ENCODE measurements at regions not wholly inside any gene's neighbourhood (a gene's known extent, or its start where the extent isn't known, plus 50 kb on each side); places are given as distances from the start of the nearest gene placed in this dataset.

- TF ChIP-seq CTCF (IDR thresholded peaks at IDR 0.05), result no peak
- TF ChIP-seq POLR2A (IDR thresholded peaks at IDR 0.05), result no peak
These were observed 966.8 kb upstream of the CTNND2 start for GRCh38 chr5:12870872-12871539.

All from sigmoid colon (tissue), 3 donors.